TTC549 (cell line): ENCODE measurements at regions not wholly inside any gene's neighbourhood (a gene's known extent, or its start where the extent isn't known, plus 50 kb on each side); places are given as distances from the start of the nearest gene placed in this dataset.

Source experiments
- FAIRE-seq: peaks from 2 replicates; lab custom pipeline; 2012; peaks lifted over from hg19 to GRCh38; lab: Jason Lieb, UNC

- FAIRE-seq, result no peak
Measured at GRCh38 chr1:98382986-98383740, 278.4 kb upstream of the SNX7 start.

- FAIRE-seq, result no peak
Measured at GRCh38 chr1:98382586-98382985, 278.9 kb upstream of the SNX7 start.

- FAIRE-seq, result no peak
Measured at GRCh38 chr1:98374098-98374497, 287.4 kb upstream of the SNX7 start.

- no peak for FAIRE-seq
Measured at GRCh38 chr1:98373056-98373455, 288.5 kb upstream of the SNX7 start.

DNA sequence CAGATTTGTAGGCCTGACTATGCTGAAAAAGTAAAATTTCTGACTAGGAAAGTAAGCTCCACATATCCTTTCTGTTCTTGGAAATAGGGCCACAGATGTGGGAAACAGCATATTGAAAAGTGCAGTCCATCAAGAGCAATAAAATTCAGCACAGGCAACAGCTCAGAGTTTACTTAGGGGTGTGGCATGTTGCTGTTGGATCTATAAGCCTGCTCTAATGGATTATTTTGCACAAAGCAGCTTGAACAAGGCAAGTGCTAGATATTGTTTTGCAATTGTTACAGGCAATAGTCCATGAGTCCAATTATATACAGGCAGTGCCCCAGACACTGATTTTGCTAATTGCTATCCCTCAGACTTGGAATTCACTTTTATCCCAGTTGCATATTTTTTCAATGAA is 289.8 kb upstream of the SNX7 start:
- FAIRE-seq, result no peak

GRCh38 chr1:98369463-98369862 is 292.1 kb upstream of the SNX7 start:
- FAIRE-seq, result no peak

DNA sequence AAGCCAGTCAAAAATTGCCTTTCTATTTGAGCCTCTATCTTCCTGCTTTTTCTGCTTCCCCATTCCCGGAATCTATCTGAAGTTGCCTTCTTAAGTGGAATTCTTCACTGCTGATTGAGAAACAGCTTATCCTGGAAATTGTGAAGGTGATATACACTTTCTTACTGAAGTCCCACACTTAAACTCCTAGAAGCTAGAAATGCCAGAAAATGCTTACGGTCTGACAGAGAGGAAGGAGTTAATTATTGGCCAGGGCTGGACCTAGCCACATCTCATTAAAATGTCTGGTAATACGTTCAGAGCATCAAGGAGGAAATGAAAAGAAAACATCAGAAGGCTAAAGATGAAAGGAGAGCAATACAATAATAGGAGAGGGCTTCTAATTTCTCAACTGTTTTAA is 292.5 kb upstream of the SNX7 start:
- FAIRE-seq, result no peak

GRCh38 chr1:98367426-98367825 is 294.1 kb upstream of the SNX7 start:
- FAIRE-seq, result no peak

DNA sequence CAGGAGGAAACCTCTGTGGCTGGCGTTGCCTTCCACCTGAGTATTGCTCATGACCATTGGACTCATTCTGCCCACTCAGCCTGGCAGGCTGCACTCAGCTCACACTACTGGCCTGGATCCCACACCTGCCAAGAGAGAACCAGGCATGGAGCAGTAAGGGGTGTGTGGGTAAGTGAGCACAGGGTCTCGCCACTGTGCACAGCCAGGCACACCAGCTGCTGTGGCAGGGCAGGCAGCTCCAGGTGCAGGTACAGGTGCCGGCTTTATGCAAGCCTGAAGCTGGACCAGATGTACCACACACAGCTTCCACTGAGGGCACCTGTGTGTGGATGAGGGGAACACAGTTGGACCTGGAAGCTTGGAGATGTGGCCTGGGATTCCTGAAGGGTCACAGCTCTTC is 295.2 kb upstream of the SNX7 start:
- FAIRE-seq, result no peak

- FAIRE-seq, result no peak
Measured at GRCh38 chr1:98364544-98364943, 297.0 kb upstream of the SNX7 start.

DNA sequence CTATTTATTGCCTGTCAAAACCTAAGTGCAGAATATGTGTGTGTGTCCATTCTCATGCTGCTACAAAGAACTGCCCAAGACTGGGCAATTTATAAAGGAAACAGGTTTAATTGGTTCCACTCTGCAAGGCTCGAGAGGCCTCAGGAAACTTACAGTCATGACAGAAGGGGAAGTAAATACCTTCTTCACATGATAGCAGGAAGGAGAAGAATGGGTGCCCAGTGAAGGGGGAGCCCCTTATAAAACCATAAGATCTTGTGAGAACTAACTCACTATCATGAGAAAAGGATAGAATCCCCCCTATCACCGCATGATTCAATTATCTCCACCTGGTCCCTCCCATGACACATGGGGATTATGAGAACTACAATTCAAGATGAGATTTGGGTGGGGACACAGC is 300.7 kb upstream of the SNX7 start:
- no peak for FAIRE-seq

DNA sequence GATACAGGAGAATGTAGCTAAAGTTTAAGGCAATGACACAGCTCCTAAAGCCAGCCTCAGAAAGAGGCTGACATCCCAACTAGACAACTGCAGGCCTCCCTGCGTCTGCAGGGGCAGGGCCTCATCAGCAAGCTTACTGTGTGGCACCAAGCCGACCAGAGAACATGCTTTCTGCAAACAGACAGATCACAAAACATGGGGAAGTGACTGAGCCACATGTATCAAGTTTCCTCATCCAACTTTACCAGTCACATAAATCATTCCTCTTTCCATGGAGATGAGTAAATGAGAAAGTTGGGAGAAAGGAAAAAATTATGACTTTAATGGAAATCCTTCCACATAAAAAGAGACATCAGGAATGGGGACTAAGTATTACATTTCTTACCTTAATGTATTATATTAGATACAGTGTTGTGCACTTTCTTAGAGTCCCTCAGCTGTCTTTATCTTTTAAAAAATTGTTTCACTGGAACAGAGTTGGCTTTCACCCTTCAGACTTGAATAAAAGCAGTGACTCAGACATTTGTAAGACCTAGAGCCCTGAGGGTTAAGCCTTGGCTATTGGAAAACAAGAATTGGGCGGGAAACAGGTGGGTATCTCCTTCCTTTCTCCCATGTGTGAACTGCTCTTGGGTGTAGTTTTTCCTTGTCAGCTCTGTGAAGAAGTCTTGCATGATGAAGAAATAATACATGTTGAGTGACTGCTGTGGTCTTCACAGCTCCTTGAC is 305.7 kb upstream of the SNX7 start:
- no peak for FAIRE-seq

GRCh38 chr1:98352378-98352777 is 309.1 kb upstream of the SNX7 start:
- FAIRE-seq, result no peak

DNA sequence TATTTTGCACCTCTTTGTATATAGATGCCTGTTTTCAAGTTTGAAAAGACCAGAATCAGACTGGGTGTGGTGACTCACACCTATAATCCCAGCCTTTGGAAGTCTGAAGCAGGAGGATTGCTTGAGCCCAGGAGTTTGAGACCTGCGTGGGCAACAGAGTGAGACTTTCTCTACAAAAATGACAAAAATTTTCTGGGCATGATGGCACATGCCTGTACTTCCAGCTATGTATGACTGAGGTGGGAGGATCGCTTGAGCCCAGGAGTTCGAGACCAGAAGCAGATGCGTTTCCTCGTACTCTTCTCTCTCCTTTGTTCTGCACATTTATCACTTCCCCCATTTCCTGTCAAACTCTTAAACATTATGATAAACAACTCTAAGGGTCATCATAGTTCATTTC is 310.0 kb upstream of the SNX7 start:
- no peak for FAIRE-seq

DNA sequence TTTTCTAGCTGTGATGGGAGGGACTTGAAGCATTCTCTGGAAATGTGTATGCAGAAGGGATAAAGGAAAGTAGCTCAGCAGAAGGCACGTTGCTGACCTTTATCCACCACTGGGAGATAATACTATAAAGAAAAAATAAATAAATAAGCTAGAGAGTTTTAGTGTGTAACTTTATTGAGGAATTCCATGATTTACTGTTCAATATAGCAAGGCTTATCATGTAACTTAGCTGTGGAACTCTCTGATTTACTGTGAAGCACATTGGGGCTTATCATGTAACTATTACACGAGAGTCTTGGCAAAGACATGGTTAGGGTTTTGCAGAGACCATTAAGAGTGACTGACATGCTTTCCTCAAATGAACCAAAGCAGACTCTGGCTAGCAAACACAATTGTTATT is 316.1 kb upstream of the SNX7 start:
- FAIRE-seq, result peak; percentile 75

- FAIRE-seq, result peak; percentile 68
Measured at GRCh38 chr1:98344731-98345130, 316.8 kb upstream of the SNX7 start.

GRCh38 chr1:98342566-98342965 is 319.0 kb upstream of the SNX7 start:
- FAIRE-seq, result no peak

- FAIRE-seq, result no peak
Measured at GRCh38 chr1:98340511-98340910, 321.0 kb upstream of the SNX7 start.

GRCh38 chr1:98336472-98337083 is 324.9 kb upstream of the SNX7 start:
- no peak for FAIRE-seq

DNA sequence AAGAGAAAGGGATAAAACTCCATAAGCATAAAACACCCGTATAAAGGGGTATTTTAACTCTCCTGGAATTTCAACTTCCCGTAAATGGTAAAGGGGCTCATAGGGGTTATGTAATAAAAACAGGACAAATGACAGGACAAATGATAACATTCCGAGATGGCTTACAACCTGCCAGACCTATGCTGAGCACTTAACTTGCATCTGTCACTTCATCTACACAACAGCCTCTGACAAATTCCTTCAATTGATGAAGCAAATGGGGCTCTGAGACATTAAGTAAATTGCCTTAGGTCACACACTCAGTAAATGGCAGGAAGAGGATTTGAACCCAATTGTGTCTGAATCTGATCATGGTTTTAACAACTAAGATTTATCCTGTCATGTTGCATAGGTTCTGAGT is 327.6 kb upstream of the SNX7 start:
- FAIRE-seq, result peak; percentile 61

DNA sequence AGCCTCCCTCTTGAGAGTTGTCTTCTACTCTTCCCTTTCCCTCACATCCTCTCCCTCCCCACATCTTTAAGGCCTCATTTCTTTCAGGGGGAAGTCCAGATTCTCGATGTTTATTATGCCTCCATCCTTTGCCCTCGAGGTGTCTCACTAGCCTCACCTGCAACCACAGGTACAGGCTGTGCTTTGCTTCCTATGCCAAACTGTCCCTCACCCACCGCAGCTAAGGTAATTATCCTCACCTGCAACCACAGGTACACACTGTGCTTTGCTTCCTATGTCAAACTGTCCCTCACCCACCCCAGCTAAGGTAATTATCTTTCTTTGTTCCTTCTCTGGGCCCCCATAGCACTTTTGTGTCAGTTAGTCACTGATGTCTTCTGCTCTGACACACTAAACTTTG is 328.1 kb upstream of the SNX7 start:
- no peak for FAIRE-seq

- no peak for FAIRE-seq
Measured at GRCh38 chr1:98331718-98332311, 329.7 kb upstream of the SNX7 start.

- FAIRE-seq, result peak; percentile 81
Measured at GRCh38 chr1:98331243-98331642, 330.3 kb upstream of the SNX7 start.
